Vagina (tissue), 2 donors: ENCODE measurements at regions not wholly inside any gene's neighbourhood (a gene's known extent, or its start where the extent isn't known, plus 50 kb on each side); places are given as distances from the start of the nearest gene placed in this dataset.
"Not testable (repeated sequence)": the region's sequence is repeated elsewhere in the genome, so short reads cannot be mapped to it uniquely, and the experiment has no call there.

Experiments
- DNase-seq, 2 donors: peaks; one replicate each; pipeline ENCODE4 v3.0.0-alpha.2; 2017; ENCODE audit errors: extremely low spot score in 2 of 2
- H3K27ac ChIP-seq: fragments of 200-600 bp; sonication (generic); one replicate; pipeline ENCODE4 v1.5.1; 2019
- H3K27me3 ChIP-seq: fragments of 200-600 bp; sonication (generic); one replicate; pipeline ENCODE4 v1.5.1; 2019
- H3K36me3 ChIP-seq, 2 donors: fragments of 200-600 bp; sonication (generic); one replicate each; pipeline ENCODE4 v1.5.1; 2017 to 2019
- H3K4me1 ChIP-seq: fragments of 200-600 bp; sonication (generic); one replicate; pipeline ENCODE4 v1.5.1; 2019
- H3K4me3 ChIP-seq, 2 donors: fragments of 200-600 bp; sonication (generic); 1 replicate in 1 of 2; 2 replicates in 1 of 2; pipeline ENCODE4 v1.5.1; 2016 to 2019
- H3K9me3 ChIP-seq: fragments of 200-600 bp; sonication (generic); one replicate; pipeline ENCODE4 v1.5.1; 2019
- POLR2A ChIP-seq, 2 donors: fragments of 450-650 bp; IDR thresholded peaks; one replicate each; pipeline ENCODE4 v1.6.1; 2017; ENCODE audit warnings: antibody characterized with exemption in 2 of 2, mild to moderate bottlenecking in 2 of 2, moderate library complexity in 2 of 2
- POLR2AphosphoS5 ChIP-seq, 2 donors: sonication (generic); formaldehyde crosslinking; IDR thresholded peaks; one replicate each; pipeline ENCODE4 v1.9.0; 2017; ENCODE audit warnings: antibody characterized with exemption in 2 of 2, mild to moderate bottlenecking in 2 of 2, low read depth in 1 of 2; ENCODE audit not compliant: insufficient read depth in 1 of 2
- intact Hi-C: fragments of 100-400 bp; cut with DNase I; formaldehyde crosslinking; loops from one replicate; pipeline ENCODE4 v1.15.1; 2023
- TF ChIP-seq, protein P1 (sequence below), 3 experiments: fragments of 450-650 bp in 2 of 3; fragments of 200-600 bp in 1 of 3; sonication (generic) in 1 of 3; IDR thresholded peaks; one replicate each; pipeline ENCODE4 v1.5.1; 2017 to 2019; ENCODE audit warnings: antibody characterized with exemption in 3 of 3, mild to moderate bottlenecking in 2 of 3, moderate library complexity in 2 of 3

DNA sequence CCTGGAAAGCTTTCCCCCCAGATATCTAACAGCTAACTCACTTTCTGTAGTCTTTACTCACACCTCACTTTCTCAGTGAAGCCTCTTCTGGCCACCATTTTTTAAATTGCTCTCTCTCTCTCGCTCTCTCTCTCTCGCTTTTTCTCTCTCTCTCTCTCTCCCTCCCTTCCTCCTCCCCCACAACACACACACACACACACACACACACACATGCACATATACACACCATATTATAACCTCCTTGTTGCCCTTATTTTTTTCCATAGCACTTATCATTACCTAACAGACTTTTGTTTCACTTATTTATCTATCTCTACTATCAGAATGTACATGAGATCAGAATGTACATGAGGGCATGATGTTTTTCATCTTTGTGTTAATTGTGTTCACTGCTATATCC is 156.8 kb downstream of the DUSP6 start:
- H3K9me3 ChIP-seq: no peaks in the 10 kb centered on the region
- H3K4me3 ChIP-seq: no peak overlapping the region
- no peak overlapping the region for H3K27ac ChIP-seq
- TF ChIP-seq POLR2AphosphoS5 (IDR thresholded peaks at IDR 0.05; ENCODE audit: insufficient read depth in 1 of 2, low read depth in 1 of 2): no peak
- no peak for TF ChIP-seq POLR2A (IDR thresholded peaks at IDR 0.05)
- TF ChIP-seq, protein P1, sequence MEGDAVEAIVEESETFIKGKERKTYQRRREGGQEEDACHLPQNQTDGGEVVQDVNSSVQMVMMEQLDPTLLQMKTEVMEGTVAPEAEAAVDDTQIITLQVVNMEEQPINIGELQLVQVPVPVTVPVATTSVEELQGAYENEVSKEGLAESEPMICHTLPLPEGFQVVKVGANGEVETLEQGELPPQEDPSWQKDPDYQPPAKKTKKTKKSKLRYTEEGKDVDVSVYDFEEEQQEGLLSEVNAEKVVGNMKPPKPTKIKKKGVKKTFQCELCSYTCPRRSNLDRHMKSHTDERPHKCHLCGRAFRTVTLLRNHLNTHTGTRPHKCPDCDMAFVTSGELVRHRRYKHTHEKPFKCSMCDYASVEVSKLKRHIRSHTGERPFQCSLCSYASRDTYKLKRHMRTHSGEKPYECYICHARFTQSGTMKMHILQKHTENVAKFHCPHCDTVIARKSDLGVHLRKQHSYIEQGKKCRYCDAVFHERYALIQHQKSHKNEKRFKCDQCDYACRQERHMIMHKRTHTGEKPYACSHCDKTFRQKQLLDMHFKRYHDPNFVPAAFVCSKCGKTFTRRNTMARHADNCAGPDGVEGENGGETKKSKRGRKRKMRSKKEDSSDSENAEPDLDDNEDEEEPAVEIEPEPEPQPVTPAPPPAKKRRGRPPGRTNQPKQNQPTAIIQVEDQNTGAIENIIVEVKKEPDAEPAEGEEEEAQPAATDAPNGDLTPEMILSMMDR (IDR thresholded peaks at IDR 0.05): no peak
- H3K27me3 ChIP-seq: no peaks in the 10 kb centered on the region
- no peaks in the 10 kb centered on the region for H3K36me3 ChIP-seq
- no peaks in the 10 kb centered on the region for H3K4me1 ChIP-seq
- intact Hi-C loops: no loop called here
- no peak for DNase-seq

DNA sequence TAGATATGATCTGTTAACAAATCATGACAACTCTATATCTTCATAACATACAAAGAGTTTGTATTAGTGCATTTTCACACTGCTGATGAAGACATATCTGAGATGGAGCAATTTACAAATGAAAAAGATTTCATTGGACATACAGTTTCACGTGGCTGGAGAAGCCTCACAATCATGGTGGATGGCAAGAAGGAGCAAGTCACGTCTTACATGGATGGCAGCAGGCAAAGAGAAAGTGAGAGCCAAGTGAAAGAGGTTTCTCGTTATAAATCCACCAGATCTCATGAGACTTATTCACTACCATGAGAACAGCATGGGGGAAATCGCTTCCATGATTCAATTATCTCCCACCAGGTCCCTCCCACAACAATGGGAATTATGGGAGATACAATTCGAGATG is 157.6 kb downstream of the DUSP6 start:
- H3K36me3 ChIP-seq: no peaks in the 10 kb centered on the region
- peaks cover 4% of the 10 kb centered on the region for H3K9me3 ChIP-seq
- TF ChIP-seq, protein P1 (IDR thresholded peaks at IDR 0.05): no peak
- no peak for TF ChIP-seq POLR2A (IDR thresholded peaks at IDR 0.05)
- no peak for TF ChIP-seq POLR2AphosphoS5 (IDR thresholded peaks at IDR 0.05; ENCODE audit: insufficient read depth in 1 of 2, low read depth in 1 of 2)
- no peak overlapping the region for H3K27ac ChIP-seq
- no peaks in the 10 kb centered on the region for H3K27me3 ChIP-seq
- DNase-seq: no peak
- intact Hi-C loops: no loop called here
- H3K4me1 ChIP-seq: no peaks in the 10 kb centered on the region
- H3K4me3 ChIP-seq: no peak overlapping the region

DNA sequence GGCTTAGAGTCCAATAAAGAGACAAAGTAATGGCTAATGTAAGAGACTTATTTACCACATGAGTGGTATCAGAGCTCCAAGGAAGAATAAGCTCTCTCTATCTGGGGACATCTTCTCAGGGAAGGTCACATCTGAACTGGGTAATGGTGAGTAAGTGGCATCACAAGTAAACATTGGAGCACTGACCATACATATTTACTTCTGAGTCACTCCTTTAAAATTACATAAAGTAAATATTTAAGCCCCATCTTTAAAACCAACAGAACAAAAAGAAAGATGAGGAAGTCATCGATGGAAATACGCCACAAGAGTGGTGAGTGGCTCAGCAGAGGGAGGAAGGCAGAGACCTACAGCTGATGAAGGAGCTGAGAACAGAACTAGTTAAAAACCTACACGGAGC is 159.9 kb downstream of the DUSP6 start:
- peaks cover 4% of the 10 kb centered on the region for H3K9me3 ChIP-seq
- no peak for DNase-seq
- no peak overlapping the region for H3K27ac ChIP-seq
- TF ChIP-seq POLR2A (IDR thresholded peaks at IDR 0.05) (no peak), POLR2AphosphoS5 (IDR thresholded peaks at IDR 0.05; ENCODE audit: insufficient read depth in 1 of 2, low read depth in 1 of 2) (no peak)
- TF ChIP-seq, protein P1 (IDR thresholded peaks at IDR 0.05): no peak
- no peak overlapping the region for H3K4me3 ChIP-seq
- no peaks in the 10 kb centered on the region for H3K4me1 ChIP-seq
- H3K36me3 ChIP-seq: no peaks in the 10 kb centered on the region
- no peaks in the 10 kb centered on the region for H3K27me3 ChIP-seq
- intact Hi-C loops: no loop called here

DNA sequence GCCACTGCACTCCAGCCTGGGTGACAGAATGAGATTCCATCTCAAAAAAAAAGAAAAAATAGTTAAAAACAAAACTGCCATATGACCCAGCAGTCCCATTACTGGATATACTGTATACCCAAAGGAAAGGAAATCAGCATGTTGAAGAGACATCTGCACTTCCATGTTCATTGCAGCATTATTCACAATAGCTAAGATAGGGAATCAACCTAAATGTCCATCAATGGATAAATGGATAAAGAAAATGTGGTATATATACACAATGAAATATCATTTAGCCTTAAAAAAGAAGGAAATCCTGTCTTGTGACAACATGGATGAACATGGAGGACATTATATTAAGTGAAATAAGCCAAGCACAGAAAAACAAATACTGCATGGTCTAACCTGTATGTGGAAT is 160.7 kb downstream of the DUSP6 start:
- DNase-seq, H3K4me3 ChIP-seq, H3K9me3 ChIP-seq, H3K4me1 ChIP-seq, H3K27ac ChIP-seq, H3K36me3 ChIP-seq, intact Hi-C loops, H3K27me3 ChIP-seq: not testable (repeated sequence)

DNA sequence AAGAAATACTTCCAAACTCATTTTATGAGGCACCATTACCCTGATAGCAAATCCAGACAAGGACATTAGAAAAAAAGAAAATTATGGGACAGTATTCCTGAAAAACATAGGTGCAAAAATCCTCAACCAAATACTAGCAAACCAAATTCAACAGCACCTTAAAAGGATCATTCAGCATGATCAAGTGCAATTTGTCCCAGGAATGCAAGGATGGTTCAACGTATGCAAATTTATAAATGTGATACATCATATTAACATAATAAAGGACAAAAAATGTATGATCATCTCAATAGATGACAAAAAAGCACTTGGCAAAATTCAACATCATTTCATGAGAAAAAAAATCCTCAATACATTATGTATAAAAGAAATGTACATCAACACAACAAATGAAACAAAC is 162.9 kb downstream of the DUSP6 start:
- intact Hi-C loops: no loop called here
- TF ChIP-seq, protein P1 (IDR thresholded peaks at IDR 0.05): no peak
- no peak for TF ChIP-seq POLR2AphosphoS5 (IDR thresholded peaks at IDR 0.05; ENCODE audit: insufficient read depth in 1 of 2, low read depth in 1 of 2)

GRCh38 chr12:89187507-89187906 is 164.8 kb downstream of the DUSP6 start:
- H3K27me3 ChIP-seq: no peaks in the 10 kb centered on the region
- no peaks in the 10 kb centered on the region for H3K4me1 ChIP-seq
- H3K9me3 ChIP-seq: peaks cover 4% of the 10 kb centered on the region
- intact Hi-C loops: no loop called here
- H3K36me3 ChIP-seq: no peaks in the 10 kb centered on the region
- H3K4me3 ChIP-seq: no peak overlapping the region
- DNase-seq: no peak
- TF ChIP-seq, protein P1 (IDR thresholded peaks at IDR 0.05): no peak
- TF ChIP-seq POLR2AphosphoS5 (IDR thresholded peaks at IDR 0.05; ENCODE audit: insufficient read depth in 1 of 2, low read depth in 1 of 2) (no peak), POLR2A (IDR thresholded peaks at IDR 0.05) (no peak)
- H3K27ac ChIP-seq: no peak overlapping the region

More for the DNA sequence above, 162.9 kb downstream of the DUSP6 start:
- Histone ChIP-seq H3K9me3 (peaks cover 4% of the 10 kb centered on the region), H3K27me3 (no peaks in the 10 kb centered on the region), H3K4me1 (no peaks in the 10 kb centered on the region), H3K36me3 (no peaks in the 10 kb centered on the region), H3K4me3 (no peak overlapping the region), H3K27ac (no peak overlapping the region)
- no peak for DNase-seq
